K562 (cell line): ENCODE measurements at regions not wholly inside any gene's neighbourhood (a gene's known extent, or its start where the extent isn't known, plus 50 kb on each side); places are given as distances from the start of the nearest gene placed in this dataset.

Source experiments
- CTCF ChIP-seq, 3 experiments: IDR thresholded peaks in 2 of 3; conservative IDR thresholded peaks in 1 of 3; 2 replicates each; pipeline ENCODE4 v1.5.1; 2011 to 2012; ENCODE audit warnings: low read length in 3 of 3, mild to moderate bottlenecking in 3 of 3, control low read depth in 2 of 3, improper control_type of control experiment in 1 of 3, inconsistent platforms in 1 of 3, low read depth in 1 of 3, mixed read lengths in 1 of 3, moderate library complexity in 1 of 3; ENCODE audit not compliant: insufficient read depth in 2 of 3
- HDAC2 ChIP-seq: fragments of 450-650 bp; IDR thresholded peaks from 2 replicates; pipeline ENCODE4 v1.6.1; 2016; ENCODE audit warnings: mild to moderate bottlenecking
- MAZ ChIP-seq, 2 experiments: fragments of 450-650 bp in 1 of 2; sonication (generic) in 1 of 2; formaldehyde crosslinking; IDR thresholded peaks in 1 of 2; conservative IDR thresholded peaks in 1 of 2; 2 replicates each; pipeline versions ENCODE4 v1.4.0 to v1.5.0; 2020; ENCODE audit warnings: mild to moderate bottlenecking in 1 of 2, missing genetic modification reagents in 1 of 2
- POLR2A ChIP-seq: fragments of 450-650 bp; conservative IDR thresholded peaks from 2 replicates; pipeline ENCODE4 v1.6.1; 2016
- POLR2AphosphoS5 ChIP-seq: IDR thresholded peaks from 2 replicates; pipeline ENCODE4 v1.6.1; 2011; ENCODE audit warnings: mild to moderate bottlenecking, low read depth, low read length, moderate library complexity; ENCODE audit not compliant: control insufficient read depth, insufficient read depth
- RAD21 ChIP-seq, 2 experiments: fragments of 250-450 bp in 1 of 2; fragments of 450-650 bp in 1 of 2; sonication (Bioruptor Pico) in 1 of 2; formaldehyde crosslinking in 1 of 2; IDR thresholded peaks in 1 of 2; conservative IDR thresholded peaks in 1 of 2; 2 replicates each; pipeline versions ENCODE4 v1.4.0 to v1.8.0; 2020 to 2022; ENCODE audit warnings: mild to moderate bottlenecking in 2 of 2, moderate library complexity in 1 of 2
- RAD51 ChIP-seq: fragments of 450-650 bp; IDR thresholded peaks from 2 replicates; pipeline ENCODE4 v1.7.1; 2016; ENCODE audit warnings: low read depth, mild to moderate bottlenecking, borderline replicate concordance
- TAF1 ChIP-seq: IDR thresholded peaks from 2 replicates; pipeline ENCODE4 v1.6.1; 2011; ENCODE audit warnings: mild to moderate bottlenecking, low read length, moderate library complexity; ENCODE audit not compliant: insufficient read depth, control insufficient read depth, severe bottlenecking; ENCODE audit errors: extremely low read depth
- ZNF263 ChIP-seq: sonication (generic); formaldehyde crosslinking; IDR thresholded peaks from 2 replicates; pipeline ENCODE4 v1.8.0; 2022; ENCODE audit warnings: mild to moderate bottlenecking, missing genetic modification reagents, borderline replicate concordance
- ZNF785 ChIP-seq: fragments of 250-450 bp; sonication (Bioruptor Pico); IDR thresholded peaks from 2 replicates; pipeline ENCODE4 v1.4.0; 2020; ENCODE audit warnings: mild to moderate bottlenecking
- TF ChIP-seq, protein P1 (sequence below): sonication (generic); formaldehyde crosslinking; IDR thresholded peaks from 2 replicates; pipeline ENCODE4 v1.9.0; 2022; ENCODE audit warnings: mild to moderate bottlenecking, missing genetic modification reagents
- TF ChIP-seq, protein P2 (sequence below): sonication (generic); formaldehyde crosslinking; IDR thresholded peaks from 2 replicates; pipeline ENCODE4 v1.9.0; 2022; ENCODE audit warnings: mild to moderate bottlenecking, missing genetic modification reagents

DNA sequence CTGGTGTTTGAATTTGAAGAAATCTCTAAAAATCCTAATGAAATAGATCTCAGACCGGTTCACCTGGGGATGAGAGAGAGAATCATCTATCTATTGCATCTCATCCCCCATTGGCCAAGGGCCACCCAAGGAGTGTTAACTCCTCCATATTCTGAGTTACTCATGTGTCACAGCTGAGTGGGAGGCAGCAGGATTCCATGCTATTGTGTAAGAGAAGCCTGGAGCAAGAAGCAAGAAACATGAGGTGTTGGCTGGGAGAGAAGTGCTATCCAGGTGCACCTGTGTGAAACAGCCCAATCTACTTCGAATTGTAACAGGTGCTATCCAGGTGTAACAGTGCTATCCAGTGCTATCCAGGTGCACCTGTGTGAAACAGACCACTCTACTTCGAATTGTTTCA lies 150.3 kb upstream of the MAOA start:
- TF ChIP-seq, protein P1, sequence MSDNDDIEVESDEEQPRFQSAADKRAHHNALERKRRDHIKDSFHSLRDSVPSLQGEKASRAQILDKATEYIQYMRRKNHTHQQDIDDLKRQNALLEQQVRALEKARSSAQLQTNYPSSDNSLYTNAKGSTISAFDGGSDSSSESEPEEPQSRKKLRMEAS (CRISPR knock-in tag), result no peak
- TF ChIP-seq, protein P2, sequence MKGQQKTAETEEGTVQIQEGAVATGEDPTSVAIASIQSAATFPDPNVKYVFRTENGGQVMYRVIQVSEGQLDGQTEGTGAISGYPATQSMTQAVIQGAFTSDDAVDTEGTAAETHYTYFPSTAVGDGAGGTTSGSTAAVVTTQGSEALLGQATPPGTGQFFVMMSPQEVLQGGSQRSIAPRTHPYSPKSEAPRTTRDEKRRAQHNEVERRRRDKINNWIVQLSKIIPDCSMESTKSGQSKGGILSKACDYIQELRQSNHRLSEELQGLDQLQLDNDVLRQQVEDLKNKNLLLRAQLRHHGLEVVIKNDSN (CRISPR knock-in tag), result no peak
- no peak for TF ChIP-seq ZNF263
- TF ChIP-seq ZNF785 (CRISPR knock-in tag), result no peak
- TF ChIP-seq TAF1, result no peak
- TF ChIP-seq POLR2AphosphoS5, result no peak
- no peak for TF ChIP-seq RAD21 (CRISPR knock-in tag; conservative IDR thresholded peaks at IDR 0.05 in 1 of 2, IDR thresholded peaks at IDR 0.05 in 1 of 2)
- TF ChIP-seq RAD51, result no peak
- TF ChIP-seq POLR2A, result no peak
- no peak for TF ChIP-seq CTCF (IDR thresholded peaks at IDR 0.05 in 2 of 3, conservative IDR thresholded peaks at IDR 0.05 in 1 of 3; ENCODE audit: insufficient read depth in 2 of 3, low read depth in 1 of 3, low read length in 3 of 3)
- no peak for TF ChIP-seq HDAC2
- TF ChIP-seq MAZ (CRISPR knock-in tag; conservative IDR thresholded peaks at IDR 0.05 in 1 of 2, IDR thresholded peaks at IDR 0.05 in 1 of 2), result no peak
